ENCODE measurements at regions not wholly inside any gene's neighbourhood (a gene's known extent, or its start where the extent isn't known, plus 50 kb on each side); places are given as distances from the start of the nearest gene placed in this dataset.

- TF ChIP-seq REST (IDR thresholded peaks at IDR 0.05; ENCODE audit: insufficient read depth in 1 of 2, low read depth in 2 of 2, low read length in 2 of 2) (no peak), FOXP2 (optimal IDR thresholded peaks at IDR 0.05; ENCODE audit: borderline replicate concordance, extremely low read depth, extremely low read length, insufficient read depth) (no peak), POLR2AphosphoS5 (IDR thresholded peaks at IDR 0.05; ENCODE audit: low read depth, low read length) (no peak), SIN3A (IDR thresholded peaks at IDR 0.05; ENCODE audit: borderline replicate concordance, insufficient read depth, low read length) (no peak), TAF1 (IDR thresholded peaks at IDR 0.05; ENCODE audit: borderline replicate concordance, insufficient read depth, low read length) (no peak)
Observed at GRCh38 chr14:84041421-84041820, 1488.5 kb upstream of the FLRT2 start.

GRCh38 chr14:84042992-84043391 lies 1487.0 kb upstream of the FLRT2 start:
- TF ChIP-seq TAF1 (IDR thresholded peaks at IDR 0.05; ENCODE audit: borderline replicate concordance, insufficient read depth, low read length): no peak
- TF ChIP-seq POLR2AphosphoS5 (IDR thresholded peaks at IDR 0.05; ENCODE audit: low read depth, low read length): no peak
- no peak for TF ChIP-seq REST (IDR thresholded peaks at IDR 0.05; ENCODE audit: insufficient read depth in 1 of 2, low read depth in 2 of 2, low read length in 2 of 2)
- TF ChIP-seq FOXP2 (optimal IDR thresholded peaks at IDR 0.05; ENCODE audit: borderline replicate concordance, extremely low read depth, extremely low read length, insufficient read depth): no peak
- TF ChIP-seq SIN3A (IDR thresholded peaks at IDR 0.05; ENCODE audit: borderline replicate concordance, insufficient read depth, low read length): no peak

- TF ChIP-seq TAF1 (IDR thresholded peaks at IDR 0.05; ENCODE audit: borderline replicate concordance, insufficient read depth, low read length) (no peak), FOXP2 (optimal IDR thresholded peaks at IDR 0.05; ENCODE audit: borderline replicate concordance, extremely low read depth, extremely low read length, insufficient read depth) (no peak), SIN3A (IDR thresholded peaks at IDR 0.05; ENCODE audit: borderline replicate concordance, insufficient read depth, low read length) (no peak), REST (IDR thresholded peaks at IDR 0.05; ENCODE audit: insufficient read depth in 1 of 2, low read depth in 2 of 2, low read length in 2 of 2) (no peak), POLR2AphosphoS5 (IDR thresholded peaks at IDR 0.05; ENCODE audit: low read depth, low read length) (no peak)
Observed at GRCh38 chr14:84064316-84065125, 1465.4 kb upstream of the FLRT2 start.

- TF ChIP-seq TAF1 (IDR thresholded peaks at IDR 0.05; ENCODE audit: borderline replicate concordance, insufficient read depth, low read length) (no peak), REST (IDR thresholded peaks at IDR 0.05; ENCODE audit: insufficient read depth in 1 of 2, low read depth in 2 of 2, low read length in 2 of 2) (no peak), FOXP2 (optimal IDR thresholded peaks at IDR 0.05; ENCODE audit: borderline replicate concordance, extremely low read depth, extremely low read length, insufficient read depth) (no peak), POLR2AphosphoS5 (IDR thresholded peaks at IDR 0.05; ENCODE audit: low read depth, low read length) (no peak), SIN3A (IDR thresholded peaks at IDR 0.05; ENCODE audit: borderline replicate concordance, insufficient read depth, low read length) (no peak)
Observed at GRCh38 chr14:84065811-84066210, 1464.1 kb upstream of the FLRT2 start.
